ENCODE measurements at regions not wholly inside any gene's neighbourhood (a gene's known extent, or its start where the extent isn't known, plus 50 kb on each side); places are given as distances from the start of the nearest gene placed in this dataset.

DNA sequence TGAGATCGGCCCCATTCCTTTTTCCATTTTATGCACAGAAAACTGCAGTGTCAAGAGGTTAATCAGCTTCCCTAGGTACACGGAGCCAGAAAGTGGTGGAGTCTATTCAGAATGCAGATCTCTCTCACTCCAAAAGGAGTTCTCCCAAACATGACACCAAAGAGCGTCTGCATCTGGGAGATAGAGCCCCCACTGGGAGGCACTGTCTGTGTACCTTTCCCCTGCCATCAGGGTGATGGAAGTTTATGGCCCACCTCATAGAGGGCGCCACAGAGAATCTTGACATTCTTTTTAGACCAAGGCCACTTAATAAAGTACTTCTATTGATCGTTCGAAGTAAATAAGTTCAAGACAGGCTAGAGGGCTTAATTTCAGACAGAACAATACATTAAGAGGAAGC, 493.7 kb upstream of the ERCC4 start:
- FAIRE-seq, result no peak
- Histone ChIP-seq H4K20me1 (replicated peaks; ENCODE audit: control insufficient read depth, insufficient read depth, low read length) (no peaks in the 10 kb centered on the region), H3K9me3 (replicated peaks; ENCODE audit: control insufficient read depth, insufficient read depth, low read depth, low read length) (no peaks in the 10 kb centered on the region), H3K79me2 (ENCODE audit: control insufficient read depth, insufficient read depth, low read length) (no peaks in the 10 kb centered on the region), H3K27ac (ENCODE audit: extremely low read depth, low read depth, low read length) (no peak overlapping the region), H3K9me1 (ENCODE audit: control insufficient read depth, insufficient read depth, low read length) (no peaks in the 10 kb centered on the region), H3K4me3 (no peak overlapping the region), H3K27me3 (ENCODE audit: control insufficient read depth in 2 of 2, insufficient read depth in 2 of 2, low read length in 2 of 2) (no peaks in the 10 kb centered on the region), H3K36me3 (ENCODE audit: control insufficient read depth, insufficient read depth, low read length) (no peaks in the 10 kb centered on the region), H3K9ac (ENCODE audit: insufficient read depth in 1 of 2, low read depth in 2 of 2, low read length in 2 of 2) (no peak overlapping the region), H2AFZ (ENCODE audit: low read depth, low read length) (no peak overlapping the region), H3K4me1 (replicated peaks in 1 of 2; ENCODE audit: control insufficient read depth in 2 of 2, insufficient read depth in 2 of 2, low read length in 2 of 2) (no peaks in the 10 kb centered on the region), H3K4me2 (ENCODE audit: insufficient read depth, low read length) (no peak overlapping the region)
- ChIA-PET POLR2A (no interaction called here), CTCF (ENCODE audit: low intra/inter-chr PET ratio) (interaction anchor here (2.5 kb wide), 1 partner anchor 28 kb away, joined by 10 read pairs; no protein-coding TSS in a partner anchor)
- in situ Hi-C loops (cut with MboI), result no loop called here
- intact Hi-C loops (cut with micrococcal nuclease), result no loop called here
- DNase-seq (ENCODE audit: extremely low read depth in 1 of 4, low spot score in 3 of 4), result peak; percentile 17 to 31 (median 24)
- WGBS (ENCODE audit: insufficient coverage, low coverage, missing lambda C conversion rate), result 0% methylated on average over 6 of the region's 6 CpGs
- BruUV-seq (replicated peaks), result no TSS peak
- ATAC-seq, result peak; percentile 81
- TF ChIP-seq STAG1 (CRISPR knock-in tag; IDR thresholded peaks at IDR 0.05; ENCODE audit: borderline replicate concordance), result no peak
- TF ChIP-seq, protein P1, sequence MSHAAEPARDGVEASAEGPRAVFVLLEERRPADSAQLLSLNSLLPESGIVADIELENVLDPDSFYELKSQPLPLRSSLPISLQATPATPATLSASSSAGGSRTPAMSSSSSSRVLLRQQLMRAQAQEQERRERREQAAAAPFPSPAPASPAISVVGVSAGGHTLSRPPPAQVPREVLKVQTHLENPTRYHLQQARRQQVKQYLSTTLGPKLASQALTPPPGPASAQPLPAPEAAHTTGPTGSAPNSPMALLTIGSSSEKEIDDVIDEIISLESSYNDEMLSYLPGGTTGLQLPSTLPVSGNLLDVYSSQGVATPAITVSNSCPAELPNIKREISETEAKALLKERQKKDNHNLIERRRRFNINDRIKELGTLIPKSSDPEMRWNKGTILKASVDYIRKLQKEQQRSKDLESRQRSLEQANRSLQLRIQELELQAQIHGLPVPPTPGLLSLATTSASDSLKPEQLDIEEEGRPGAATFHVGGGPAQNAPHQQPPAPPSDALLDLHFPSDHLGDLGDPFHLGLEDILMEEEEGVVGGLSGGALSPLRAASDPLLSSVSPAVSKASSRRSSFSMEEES (CRISPR knock-in tag; IDR thresholded peaks at IDR 0.05), result no peak
- TF ChIP-seq, protein P2, sequence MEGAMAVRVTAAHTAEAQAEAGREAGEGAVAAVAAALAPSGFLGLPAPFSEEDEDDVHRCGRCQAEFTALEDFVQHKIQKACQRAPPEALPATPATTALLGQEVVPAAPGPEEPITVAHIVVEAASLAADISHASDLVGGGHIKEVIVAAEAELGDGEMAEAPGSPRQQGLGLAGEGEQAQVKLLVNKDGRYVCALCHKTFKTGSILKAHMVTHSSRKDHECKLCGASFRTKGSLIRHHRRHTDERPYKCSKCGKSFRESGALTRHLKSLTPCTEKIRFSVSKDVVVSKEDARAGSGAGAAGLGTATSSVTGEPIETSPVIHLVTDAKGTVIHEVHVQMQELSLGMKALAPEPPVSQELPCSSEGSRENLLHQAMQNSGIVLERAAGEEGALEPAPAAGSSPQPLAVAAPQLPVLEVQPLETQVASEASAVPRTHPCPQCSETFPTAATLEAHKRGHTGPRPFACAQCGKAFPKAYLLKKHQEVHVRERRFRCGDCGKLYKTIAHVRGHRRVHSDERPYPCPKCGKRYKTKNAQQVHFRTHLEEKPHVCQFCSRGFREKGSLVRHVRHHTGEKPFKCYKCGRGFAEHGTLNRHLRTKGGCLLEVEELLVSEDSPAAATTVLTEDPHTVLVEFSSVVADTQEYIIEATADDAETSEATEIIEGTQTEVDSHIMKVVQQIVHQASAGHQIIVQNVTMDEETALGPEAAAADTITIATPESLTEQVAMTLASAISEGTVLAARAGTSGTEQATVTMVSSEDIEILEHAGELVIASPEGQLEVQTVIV (CRISPR knock-in tag; IDR thresholded peaks at IDR 0.05; ENCODE audit: borderline replicate concordance), result no peak
- no peak for TF ChIP-seq POLR2H (tag; IDR thresholded peaks at IDR 0.05; ENCODE audit: low read depth)
- no peak for TF ChIP-seq FOXA3 (CRISPR knock-in tag; conservative IDR thresholded peaks at IDR 0.05 in 1 of 2, IDR thresholded peaks at IDR 0.05 in 1 of 2)
- TF ChIP-seq GTF2A2 (tag; IDR thresholded peaks at IDR 0.05), result no peak
- TF ChIP-seq EWSR1 (IDR thresholded peaks at IDR 0.05; ENCODE audit: borderline replicate concordance, low read depth, partially characterized antibody), result no peak
- TF ChIP-seq CTBP1 (IDR thresholded peaks at IDR 0.05; ENCODE audit: borderline replicate concordance), result no peak
- TF ChIP-seq, protein P3, sequence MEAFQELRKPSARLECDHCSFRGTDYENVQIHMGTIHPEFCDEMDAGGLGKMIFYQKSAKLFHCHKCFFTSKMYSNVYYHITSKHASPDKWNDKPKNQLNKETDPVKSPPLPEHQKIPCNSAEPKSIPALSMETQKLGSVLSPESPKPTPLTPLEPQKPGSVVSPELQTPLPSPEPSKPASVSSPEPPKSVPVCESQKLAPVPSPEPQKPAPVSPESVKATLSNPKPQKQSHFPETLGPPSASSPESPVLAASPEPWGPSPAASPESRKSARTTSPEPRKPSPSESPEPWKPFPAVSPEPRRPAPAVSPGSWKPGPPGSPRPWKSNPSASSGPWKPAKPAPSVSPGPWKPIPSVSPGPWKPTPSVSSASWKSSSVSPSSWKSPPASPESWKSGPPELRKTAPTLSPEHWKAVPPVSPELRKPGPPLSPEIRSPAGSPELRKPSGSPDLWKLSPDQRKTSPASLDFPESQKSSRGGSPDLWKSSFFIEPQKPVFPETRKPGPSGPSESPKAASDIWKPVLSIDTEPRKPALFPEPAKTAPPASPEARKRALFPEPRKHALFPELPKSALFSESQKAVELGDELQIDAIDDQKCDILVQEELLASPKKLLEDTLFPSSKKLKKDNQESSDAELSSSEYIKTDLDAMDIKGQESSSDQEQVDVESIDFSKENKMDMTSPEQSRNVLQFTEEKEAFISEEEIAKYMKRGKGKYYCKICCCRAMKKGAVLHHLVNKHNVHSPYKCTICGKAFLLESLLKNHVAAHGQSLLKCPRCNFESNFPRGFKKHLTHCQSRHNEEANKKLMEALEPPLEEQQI (IDR thresholded peaks at IDR 0.05), result no peak
